ENCODE measurements at regions not wholly inside any gene's neighbourhood (a gene's known extent, or its start where the extent isn't known, plus 50 kb on each side); places are given as distances from the start of the nearest gene placed in this dataset.

DNA sequence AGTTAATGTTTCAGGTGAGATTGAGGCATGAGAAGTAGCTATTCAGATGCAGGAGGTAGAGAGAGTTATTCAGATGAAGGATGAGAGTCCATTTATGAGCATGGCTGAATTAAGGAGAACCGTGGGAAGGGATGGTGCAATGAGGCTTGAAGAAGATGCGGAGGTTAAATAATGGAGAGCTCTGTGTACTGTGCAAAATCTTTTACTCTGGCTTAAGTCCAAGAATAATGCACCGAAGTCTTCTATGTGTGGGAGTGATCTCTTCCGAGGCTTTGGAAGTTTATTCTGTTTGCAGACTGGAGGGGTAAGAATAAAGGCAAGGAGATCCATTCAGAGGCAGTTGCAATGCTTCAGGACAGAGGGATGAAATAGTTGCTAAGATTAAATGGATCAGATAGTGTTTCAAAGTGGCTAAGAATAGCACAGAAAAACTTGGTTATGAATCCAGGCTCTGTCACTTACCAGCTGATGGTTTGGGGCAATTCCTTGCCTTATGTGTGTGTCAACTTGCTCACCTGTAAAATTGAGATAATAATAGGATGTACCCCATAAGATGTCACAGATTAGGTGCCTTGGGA lies 467.1 kb downstream of the HDGFL1 start:
- Histone ChIP-seq H3K27me3 (no peaks in the 10 kb centered on the region), H3K27ac (no peak overlapping the region), H3K4me3 (replicated peaks in 1 of 3) (no peak overlapping the region), H3K36me3 (no peaks in the 10 kb centered on the region), H3K4me1 (no peaks in the 10 kb centered on the region), H3K9me3 (no peaks in the 10 kb centered on the region)
- intact Hi-C loops (cut with DNase I) = no loop called here
- WGBS, 2 donors = 19 to 23% methylated on average over 4 of the region's 4 CpGs
- TF ChIP-seq POLR2A (IDR thresholded peaks at IDR 0.05) = no peak
- TF ChIP-seq, protein P1, sequence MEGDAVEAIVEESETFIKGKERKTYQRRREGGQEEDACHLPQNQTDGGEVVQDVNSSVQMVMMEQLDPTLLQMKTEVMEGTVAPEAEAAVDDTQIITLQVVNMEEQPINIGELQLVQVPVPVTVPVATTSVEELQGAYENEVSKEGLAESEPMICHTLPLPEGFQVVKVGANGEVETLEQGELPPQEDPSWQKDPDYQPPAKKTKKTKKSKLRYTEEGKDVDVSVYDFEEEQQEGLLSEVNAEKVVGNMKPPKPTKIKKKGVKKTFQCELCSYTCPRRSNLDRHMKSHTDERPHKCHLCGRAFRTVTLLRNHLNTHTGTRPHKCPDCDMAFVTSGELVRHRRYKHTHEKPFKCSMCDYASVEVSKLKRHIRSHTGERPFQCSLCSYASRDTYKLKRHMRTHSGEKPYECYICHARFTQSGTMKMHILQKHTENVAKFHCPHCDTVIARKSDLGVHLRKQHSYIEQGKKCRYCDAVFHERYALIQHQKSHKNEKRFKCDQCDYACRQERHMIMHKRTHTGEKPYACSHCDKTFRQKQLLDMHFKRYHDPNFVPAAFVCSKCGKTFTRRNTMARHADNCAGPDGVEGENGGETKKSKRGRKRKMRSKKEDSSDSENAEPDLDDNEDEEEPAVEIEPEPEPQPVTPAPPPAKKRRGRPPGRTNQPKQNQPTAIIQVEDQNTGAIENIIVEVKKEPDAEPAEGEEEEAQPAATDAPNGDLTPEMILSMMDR (IDR thresholded peaks at IDR 0.05) = no peak
- peak; percentile 7 to 29 for DNase-seq

DNA sequence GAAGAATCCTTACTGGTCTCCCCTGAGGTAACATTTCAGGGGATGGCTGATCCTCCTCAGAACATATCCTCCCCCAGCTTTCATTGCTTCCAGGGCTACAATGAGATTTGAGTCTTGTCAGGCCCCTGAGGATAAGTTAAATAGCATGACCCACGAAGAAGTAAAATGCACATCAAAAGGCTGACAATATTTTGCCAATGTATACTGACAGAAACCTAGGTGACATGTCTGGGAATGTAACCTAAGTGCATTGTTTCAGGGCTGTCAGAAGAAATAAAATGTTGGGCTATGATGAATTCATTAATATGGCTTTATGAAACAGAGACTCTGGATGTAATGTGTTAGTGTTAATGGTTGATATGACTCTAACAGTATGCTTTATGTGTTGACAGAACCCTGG lies 471.5 kb downstream of the HDGFL1 start:
- H3K27ac ChIP-seq = no peak overlapping the region
- intact Hi-C loops (cut with DNase I) = no loop called here
- H3K36me3 ChIP-seq = no peaks in the 10 kb centered on the region
- 83 to 94% methylated on average over 1 of the region's 1 CpG for WGBS, 2 donors
- no peaks in the 10 kb centered on the region for H3K9me3 ChIP-seq
- H3K4me1 ChIP-seq = no peaks in the 10 kb centered on the region
- no peak overlapping the region for H3K4me3 ChIP-seq (replicated peaks in 1 of 3)
- H3K27me3 ChIP-seq = no peaks in the 10 kb centered on the region
- no peak for DNase-seq
- TF ChIP-seq, protein P1 (IDR thresholded peaks at IDR 0.05) = no peak
- no peak for TF ChIP-seq POLR2A (IDR thresholded peaks at IDR 0.05)

DNA sequence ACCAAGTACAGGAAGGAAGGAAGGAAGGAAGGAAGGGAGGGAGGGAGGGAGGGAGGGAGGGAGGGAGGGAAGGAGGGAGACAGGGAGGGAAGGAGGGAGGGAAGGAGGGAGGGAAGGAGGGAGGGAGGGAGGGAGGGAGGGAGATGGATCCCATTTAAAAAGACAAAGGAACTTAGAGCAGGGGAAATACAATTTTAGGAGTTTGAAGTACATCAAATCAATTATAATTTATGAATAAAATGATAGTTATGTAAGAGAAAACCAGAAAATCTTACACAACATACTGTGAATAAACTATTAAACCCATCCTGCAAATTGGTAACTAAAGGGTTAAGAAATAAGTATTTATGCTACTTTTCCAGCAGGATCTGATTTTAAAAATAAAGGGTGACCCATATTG lies 475.9 kb downstream of the HDGFL1 start:
- TF ChIP-seq POLR2A (IDR thresholded peaks at IDR 0.05) = no peak
- TF ChIP-seq, protein P1 (IDR thresholded peaks at IDR 0.05) = no peak
- Histone ChIP-seq H3K27me3 (no peaks in the 10 kb centered on the region), H3K4me1 (no peaks in the 10 kb centered on the region), H3K27ac (no peak overlapping the region), H3K36me3 (no peaks in the 10 kb centered on the region), H3K9me3 (no peaks in the 10 kb centered on the region), H3K4me3 (replicated peaks in 1 of 3) (no peak overlapping the region)
- no peak for DNase-seq
- intact Hi-C loops (cut with DNase I) = no loop called here

DNA sequence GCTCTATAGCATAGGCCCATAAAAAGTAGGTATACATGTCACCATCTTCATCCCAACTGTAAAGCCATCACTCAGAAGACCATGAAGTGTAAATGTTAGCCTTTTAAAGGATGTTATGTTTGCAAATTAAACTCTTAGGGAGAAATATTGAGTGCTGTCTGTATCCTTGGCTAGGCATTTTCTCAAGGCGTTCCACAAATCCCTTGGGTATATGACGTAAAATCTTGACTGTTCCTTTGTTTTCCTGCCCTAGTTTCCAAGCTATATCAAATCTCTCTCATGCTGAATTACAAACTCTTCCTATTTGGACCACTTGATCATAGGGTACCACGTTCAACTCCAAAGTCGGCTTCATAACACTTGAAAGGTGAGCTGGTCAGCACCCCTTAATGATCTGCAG lies 486.2 kb downstream of the HDGFL1 start:
- WGBS, 2 donors = 88% methylated on average over 4 of the region's 4 CpGs
- Histone ChIP-seq H3K9me3 (no peaks in the 10 kb centered on the region), H3K4me3 (replicated peaks in 1 of 3) (no peak overlapping the region), H3K27me3 (no peaks in the 10 kb centered on the region), H3K4me1 (no peaks in the 10 kb centered on the region), H3K27ac (no peak overlapping the region), H3K36me3 (no peaks in the 10 kb centered on the region)
- TF ChIP-seq, protein P1 (IDR thresholded peaks at IDR 0.05) = no peak
- TF ChIP-seq POLR2A (IDR thresholded peaks at IDR 0.05) = no peak
- no peak for DNase-seq
- intact Hi-C loops (cut with DNase I) = no loop called here

DNA sequence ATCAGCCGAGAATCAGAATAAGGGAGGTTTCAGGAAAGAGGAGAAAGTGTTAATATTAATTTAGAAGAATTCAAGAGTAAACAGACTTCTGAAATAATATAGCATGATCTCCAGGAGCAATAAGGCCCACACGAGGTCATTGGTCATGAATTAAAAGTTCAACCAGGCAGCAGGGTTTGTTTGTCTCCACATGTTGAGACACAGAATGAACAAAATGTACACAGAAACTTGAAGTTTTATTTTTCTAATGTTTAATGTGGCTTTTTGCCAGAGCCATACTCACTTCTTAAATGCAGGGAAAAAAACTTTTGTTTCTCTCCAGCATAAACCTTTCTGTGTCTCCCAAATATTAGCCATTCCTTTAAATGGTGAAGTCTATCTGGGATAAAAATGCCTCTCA lies 504.5 kb downstream of the HDGFL1 start:
- no peak for TF ChIP-seq POLR2A (IDR thresholded peaks at IDR 0.05)
- TF ChIP-seq, protein P1 (IDR thresholded peaks at IDR 0.05) = no peak
- intact Hi-C loops (cut with DNase I) = no loop called here
- no peaks in the 10 kb centered on the region for H3K36me3 ChIP-seq
- H3K4me1 ChIP-seq = no peaks in the 10 kb centered on the region
- H3K27ac ChIP-seq = no peak overlapping the region
- DNase-seq = no peak
- no peaks in the 10 kb centered on the region for H3K27me3 ChIP-seq
- WGBS, 2 donors = 77 to 80% methylated on average over 2 of the region's 2 CpGs
- H3K9me3 ChIP-seq = no peaks in the 10 kb centered on the region
- H3K4me3 ChIP-seq (replicated peaks in 1 of 3) = no peak overlapping the region

Measured in thyroid gland (tissue), 4 donors.